DND-41 (cell line): ENCODE measurements at regions not wholly inside any gene's neighbourhood (a gene's known extent, or its start where the extent isn't known, plus 50 kb on each side); places are given as distances from the start of the nearest gene placed in this dataset.

Experiments
- ATAC-seq: fragments of 200-7000 bp; cut with Tn5 transposase; 3 replicates; pipeline ENCODE4 v1.9.1; 2021; ENCODE audit warnings: low read depth; ENCODE audit not compliant: insufficient read depth
- DNase-seq: peaks from one replicate; pipeline ENCODE4 v3.0.0-alpha.2; 2020
- H2AFZ ChIP-seq: 2 replicates; pipeline ENCODE4 v1.6.0; 2012; ENCODE audit warnings: low read depth, low read length
- H3K27ac ChIP-seq: 2 replicates; pipeline ENCODE4 v1.5.1; 2012; ENCODE audit warnings: low read length, inconsistent platforms
- H3K27me3 ChIP-seq: fragments of 200-600 bp; sonication (generic); 2 replicates; pipeline ENCODE4 v1.6.0; 2012; ENCODE audit warnings: low read length, mild to moderate bottlenecking, inconsistent platforms; ENCODE audit not compliant: insufficient read depth, poor library complexity
- H3K36me3 ChIP-seq: 2 replicates; pipeline ENCODE4 v1.5.1; 2012; ENCODE audit warnings: low read length, inconsistent platforms; ENCODE audit not compliant: insufficient read depth
- H3K4me1 ChIP-seq: 2 replicates; pipeline ENCODE4 v1.5.1; 2012; ENCODE audit warnings: mild to moderate bottlenecking, low read length; ENCODE audit not compliant: insufficient read depth
- H3K4me2 ChIP-seq: 2 replicates; pipeline ENCODE4 v1.6.0; 2012; ENCODE audit warnings: mild to moderate bottlenecking, moderate library complexity, low read length, inconsistent platforms; ENCODE audit not compliant: insufficient read depth
- H3K4me3 ChIP-seq, 2 experiments: fragments of 200-600 bp in 1 of 2; shearing (Covaris generic) in 1 of 2; 2 replicates each; pipeline ENCODE4 v1.5.1; 2012 to 2016; ENCODE audit warnings: inconsistent platforms in 2 of 2, low read length in 2 of 2, mild to moderate bottlenecking in 2 of 2, low read depth in 1 of 2, moderate library complexity in 1 of 2
- H3K79me2 ChIP-seq: 2 replicates; pipeline ENCODE4 v1.6.0; 2012; ENCODE audit warnings: low read length, inconsistent platforms; ENCODE audit not compliant: insufficient read depth
- H3K9ac ChIP-seq: 2 replicates; pipeline ENCODE4 v1.6.0; 2012; ENCODE audit warnings: low read depth, mild to moderate bottlenecking, inconsistent platforms, low read length, moderate library complexity
- H3K9me3 ChIP-seq: 2 replicates; pipeline ENCODE4 v1.5.1; 2012; ENCODE audit warnings: low read length, moderate library complexity, mild to moderate bottlenecking, inconsistent platforms; ENCODE audit not compliant: insufficient read depth, severe bottlenecking
- H4K20me1 ChIP-seq: 2 replicates; pipeline ENCODE4 v1.6.0; 2012; ENCODE audit warnings: low read length; ENCODE audit not compliant: insufficient read depth
- EZH2 ChIP-seq: IDR thresholded peaks from 3 replicates; pipeline ENCODE4 v1.6.1; 2012; ENCODE audit warnings: borderline replicate concordance, low read depth, mild to moderate bottlenecking, moderate library complexity, low read length, inconsistent platforms; ENCODE audit not compliant: severe bottlenecking
- TF ChIP-seq, protein P1 (sequence below): IDR thresholded peaks from 2 replicates; pipeline ENCODE4 v1.5.1; 2012; ENCODE audit warnings: borderline replicate concordance, low read length, moderate library complexity, mild to moderate bottlenecking; ENCODE audit not compliant: poor library complexity, severe bottlenecking; ENCODE audit errors: extremely low read depth

- no peak overlapping the region for H2AFZ ChIP-seq
- DNase-seq: no peak
- no peaks in the 10 kb centered on the region for H3K27me3 ChIP-seq
- no peaks in the 10 kb centered on the region for H3K79me2 ChIP-seq
- no peak for ATAC-seq
- H3K4me3 ChIP-seq: no peak overlapping the region
- H3K4me1 ChIP-seq: no peaks in the 10 kb centered on the region
- H3K9ac ChIP-seq: no peak overlapping the region
- no peaks in the 10 kb centered on the region for H4K20me1 ChIP-seq
- H3K27ac ChIP-seq: no peak overlapping the region
- H3K36me3 ChIP-seq: no peaks in the 10 kb centered on the region
- TF ChIP-seq, protein P1, sequence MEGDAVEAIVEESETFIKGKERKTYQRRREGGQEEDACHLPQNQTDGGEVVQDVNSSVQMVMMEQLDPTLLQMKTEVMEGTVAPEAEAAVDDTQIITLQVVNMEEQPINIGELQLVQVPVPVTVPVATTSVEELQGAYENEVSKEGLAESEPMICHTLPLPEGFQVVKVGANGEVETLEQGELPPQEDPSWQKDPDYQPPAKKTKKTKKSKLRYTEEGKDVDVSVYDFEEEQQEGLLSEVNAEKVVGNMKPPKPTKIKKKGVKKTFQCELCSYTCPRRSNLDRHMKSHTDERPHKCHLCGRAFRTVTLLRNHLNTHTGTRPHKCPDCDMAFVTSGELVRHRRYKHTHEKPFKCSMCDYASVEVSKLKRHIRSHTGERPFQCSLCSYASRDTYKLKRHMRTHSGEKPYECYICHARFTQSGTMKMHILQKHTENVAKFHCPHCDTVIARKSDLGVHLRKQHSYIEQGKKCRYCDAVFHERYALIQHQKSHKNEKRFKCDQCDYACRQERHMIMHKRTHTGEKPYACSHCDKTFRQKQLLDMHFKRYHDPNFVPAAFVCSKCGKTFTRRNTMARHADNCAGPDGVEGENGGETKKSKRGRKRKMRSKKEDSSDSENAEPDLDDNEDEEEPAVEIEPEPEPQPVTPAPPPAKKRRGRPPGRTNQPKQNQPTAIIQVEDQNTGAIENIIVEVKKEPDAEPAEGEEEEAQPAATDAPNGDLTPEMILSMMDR: no peak
- TF ChIP-seq EZH2: no peak
- no peak overlapping the region for H3K4me2 ChIP-seq
- H3K9me3 ChIP-seq: no peaks in the 10 kb centered on the region
These were observed 364.2 kb downstream of the CHSY3 start for GRCh38 chr5:130268489-130268888.

- Histone ChIP-seq H3K27ac (no peak overlapping the region), H3K4me1 (no peaks in the 10 kb centered on the region), H4K20me1 (no peaks in the 10 kb centered on the region), H3K36me3 (no peaks in the 10 kb centered on the region), H3K79me2 (no peaks in the 10 kb centered on the region), H3K4me3 (no peak overlapping the region), H3K27me3 (no peaks in the 10 kb centered on the region), H3K4me2 (no peak overlapping the region), H3K9me3 (no peaks in the 10 kb centered on the region), H2AFZ (no peak overlapping the region), H3K9ac (no peak overlapping the region)
- DNase-seq (no peak), ATAC-seq (no peak)
- no peak for TF ChIP-seq EZH2
- TF ChIP-seq, protein P1: no peak
These were observed 363.7 kb downstream of the CHSY3 start for GRCh38 chr5:130267926-130268325.

GRCh38 chr5:130260481-130260880 lies 356.2 kb downstream of the CHSY3 start:
- H3K36me3 ChIP-seq: no peaks in the 10 kb centered on the region
- no peak overlapping the region for H3K4me3 ChIP-seq
- DNase-seq (no peak), ATAC-seq (no peak)
- H2AFZ ChIP-seq: no peak overlapping the region
- no peak overlapping the region for H3K4me2 ChIP-seq
- no peaks in the 10 kb centered on the region for H3K27me3 ChIP-seq
- H3K4me1 ChIP-seq: no peaks in the 10 kb centered on the region
- no peaks in the 10 kb centered on the region for H4K20me1 ChIP-seq
- no peaks in the 10 kb centered on the region for H3K9me3 ChIP-seq
- TF ChIP-seq, protein P1: no peak
- no peak for TF ChIP-seq EZH2
- H3K9ac ChIP-seq: no peak overlapping the region
- H3K27ac ChIP-seq: no peak overlapping the region
- H3K79me2 ChIP-seq: no peaks in the 10 kb centered on the region

DNA sequence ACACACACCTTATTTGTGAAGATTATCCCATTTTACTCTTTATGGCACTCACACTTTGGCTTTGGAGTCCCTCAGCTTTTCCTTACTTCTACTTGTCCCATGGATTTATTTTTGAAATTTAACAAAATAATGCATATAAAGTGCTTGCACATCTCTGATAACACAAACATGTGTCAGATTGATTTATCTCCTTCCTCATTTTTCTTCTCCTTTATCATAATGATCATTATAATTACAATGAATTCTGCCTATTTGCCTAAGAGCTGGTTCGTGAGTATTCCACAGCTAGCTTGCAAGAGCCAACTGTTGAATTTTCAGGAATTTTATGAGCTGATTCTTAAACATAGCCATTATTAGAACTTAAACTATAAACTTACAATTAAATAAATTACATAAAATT lies 347.7 kb downstream of the CHSY3 start:
- Histone ChIP-seq H3K4me2 (no peak overlapping the region), H3K4me1 (no peaks in the 10 kb centered on the region), H3K9ac (no peak overlapping the region), H2AFZ (no peak overlapping the region), H3K27ac (no peak overlapping the region), H3K4me3 (no peak overlapping the region), H3K36me3 (no peaks in the 10 kb centered on the region), H3K9me3 (no peaks in the 10 kb centered on the region), H4K20me1 (no peaks in the 10 kb centered on the region), H3K79me2 (no peaks in the 10 kb centered on the region), H3K27me3 (no peaks in the 10 kb centered on the region)
- TF ChIP-seq, protein P1: no peak
- TF ChIP-seq EZH2: no peak
- ATAC-seq: no peak
- no peak for DNase-seq
